NCI-H2171 treated with DMSO at 0.1 percent for 48 hours (cell line): ENCODE measurements at regions not wholly inside any gene's neighbourhood (a gene's known extent, or its start where the extent isn't known, plus 50 kb on each side); places are given as distances from the start of the nearest gene placed in this dataset.

ENCODE experiments used
- DNase-seq: peaks from one replicate; lab custom pipeline; 2025; lab: John Stamatoyannopoulos, UW

GRCh38 chr7:116145245-116145852, 65.0 kb upstream of the TES start:
- DNase-seq, result no peak

DNA sequence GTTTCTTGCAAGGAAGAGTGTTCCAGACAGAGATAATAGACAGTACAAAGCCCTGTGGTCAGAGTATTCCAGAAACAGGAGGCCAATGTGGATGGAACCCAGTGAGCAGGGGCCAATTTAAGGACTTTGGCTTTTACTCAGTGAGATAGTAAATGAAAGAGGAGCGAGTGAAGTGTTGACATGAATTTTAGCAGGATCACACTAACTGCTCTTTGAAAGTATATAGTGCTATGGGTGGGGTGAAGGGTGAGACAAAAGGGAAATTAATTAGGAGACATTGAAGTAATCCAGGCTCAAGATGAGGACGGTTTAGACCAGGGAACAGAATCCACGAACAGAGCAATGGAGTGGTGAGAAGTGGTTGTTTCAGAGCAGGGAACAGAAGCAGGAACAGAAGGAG, 62.2 kb upstream of the TES start:
- DNase-seq, result no peak

DNA sequence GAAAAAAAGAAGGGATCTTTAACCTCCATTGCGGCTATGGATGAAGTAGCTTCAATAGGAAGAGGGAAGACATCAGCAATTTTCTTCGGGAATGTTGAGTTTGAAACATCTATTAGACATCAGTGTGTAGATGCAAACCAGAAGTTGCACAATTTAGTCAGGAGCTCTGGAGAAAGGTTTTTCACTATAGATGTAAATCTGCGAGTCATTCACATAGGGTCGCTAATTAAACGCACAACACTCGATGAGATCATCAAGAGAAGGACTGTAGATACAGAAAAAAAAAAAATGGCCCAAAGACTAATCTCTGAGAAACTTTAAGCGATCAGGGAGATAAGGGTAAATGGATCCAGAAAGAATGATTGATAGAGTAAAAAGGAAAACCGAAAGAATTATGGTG, 61.7 kb upstream of the TES start:
- DNase-seq, result no peak

DNA sequence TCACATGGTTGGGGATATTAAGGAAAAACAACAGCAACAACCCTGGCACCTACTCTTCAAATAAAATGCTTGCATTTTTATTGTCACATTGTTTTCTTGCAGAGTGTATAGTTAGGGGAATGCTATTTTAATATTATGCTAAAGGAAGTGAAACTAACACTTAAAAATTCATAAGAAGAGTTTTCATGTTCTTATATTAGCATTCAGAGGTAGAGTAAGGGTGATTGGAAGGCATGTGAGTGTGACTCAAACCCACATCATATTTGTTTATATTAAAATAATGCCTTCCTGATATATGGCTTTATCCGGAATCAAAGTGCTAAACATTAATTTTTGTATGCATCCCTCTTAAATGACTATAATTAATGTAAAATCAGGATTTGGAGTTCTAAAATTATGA, 59.8 kb upstream of the TES start:
- no peak for DNase-seq

DNA sequence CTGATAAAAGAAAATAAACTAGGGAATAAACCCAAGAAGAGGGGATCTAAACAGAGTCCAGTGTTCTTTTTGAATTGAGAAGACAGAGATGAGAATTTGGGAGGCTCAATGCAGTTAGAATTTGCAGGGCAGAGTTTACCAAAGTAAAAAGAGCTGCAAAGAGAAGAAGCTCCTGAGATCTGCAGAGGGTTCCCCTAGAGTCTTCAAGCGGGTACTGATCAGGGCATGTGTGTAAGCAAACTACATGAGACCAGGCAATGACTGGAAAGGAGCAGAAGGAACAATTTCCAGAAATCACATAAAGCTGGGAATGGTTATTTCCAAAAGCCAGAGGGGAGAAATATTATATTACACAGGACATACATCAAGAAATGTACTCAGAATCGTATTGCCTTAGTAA, 58.1 kb upstream of the TES start:
- DNase-seq, result no peak

GRCh38 chr7:116153050-116153449, 57.3 kb upstream of the TES start:
- DNase-seq, result no peak

GRCh38 chr7:116159711-116160110, 50.6 kb upstream of the TES start:
- DNase-seq, result no peak
